MCF 10A (cell line): ENCODE measurements at regions not wholly inside any gene's neighbourhood (a gene's known extent, or its start where the extent isn't known, plus 50 kb on each side); places are given as distances from the start of the nearest gene placed in this dataset.

Experiments used
- BruUV-seq: library from RNA; stranded (reverse); fragments of 400-500 nt; replicated peaks from 2 replicates; lab custom pipeline; 2021; lab: Mats Ljungman, UMichigan
- CTCF ChIA-PET: fragments of 300-600 bp; sonication (Branson Sonifier 250); formaldehyde crosslinking; extraction: SDS; loops from one replicate; lab custom pipeline; 2021; ENCODE audit warnings: antibody characterized with exemption, inconsistent platforms; lab: Yijun Ruan, JAX
- POLR2A ChIA-PET: fragments of 300-600, 350-650 bp; sonication (Branson Sonifier 250); formaldehyde crosslinking; extraction: SDS; loops from one replicate; lab custom pipeline; 2020; ENCODE audit warnings: antibody characterized with exemption, inconsistent platforms; lab: Yijun Ruan, JAX
- DNase-seq: peaks from one replicate; pipeline ENCODE4 v3.0.0-alpha.2; 2018; ENCODE audit not compliant: unreplicated experiment
- H3K27ac Mint-ChIP-seq: one replicate; pipeline ENCODE4 v1.8.0; 2022; ENCODE audit warnings: mild to moderate bottlenecking, low read depth, mixed read lengths; ENCODE audit not compliant: unreplicated experiment
- H3K27me3 Mint-ChIP-seq: one replicate; pipeline ENCODE4 v1.8.0; 2022; ENCODE audit warnings: mixed read lengths; ENCODE audit not compliant: insufficient read depth, unreplicated experiment
- H3K36me3 Mint-ChIP-seq: one replicate; pipeline ENCODE4 v1.8.0; 2022; ENCODE audit warnings: mild to moderate bottlenecking, moderate library complexity, mixed read lengths; ENCODE audit not compliant: insufficient read depth, unreplicated experiment
- H3K4me1 Mint-ChIP-seq: one replicate; pipeline ENCODE4 v1.8.0; 2022; ENCODE audit warnings: mixed read lengths; ENCODE audit not compliant: insufficient read depth, unreplicated experiment
- H3K4me3 Mint-ChIP-seq: one replicate; pipeline ENCODE4 v1.8.0; 2022; ENCODE audit warnings: mild to moderate bottlenecking, moderate library complexity, mixed read lengths; ENCODE audit not compliant: unreplicated experiment
- H3K9me3 Mint-ChIP-seq: one replicate; pipeline ENCODE4 v1.8.0; 2022; ENCODE audit warnings: mixed read lengths; ENCODE audit not compliant: unreplicated experiment
- CTCF ChIP-seq: fragments of 200-600 bp; IDR thresholded peaks from one replicate; pipeline ENCODE4 v1.8.0; 2022; ENCODE audit warnings: antibody characterized with exemption, mild to moderate bottlenecking; ENCODE audit not compliant: unreplicated experiment
- intact Hi-C: fragments of 100-400 bp; cut with micrococcal nuclease; formaldehyde crosslinking; loops from 2 replicates; pipeline ENCODE4 v1.14.1; 2022

- POLR2A ChIA-PET = no interaction called here
- CTCF ChIA-PET = interaction anchor here (0.6 to 1.0 kb wide), 2 partner anchors 21 to 44 kb away, joined by 3 to 4 read pairs; no protein-coding TSS in a partner anchor
- no peak for TF ChIP-seq CTCF
- Mint-ChIP-seq H3K4me1 (no peaks in the 10 kb centered on the region), H3K4me3 (no peak overlapping the region), H3K27ac (no peak overlapping the region), H3K27me3 (peaks cover 31% of the 10 kb centered on the region), H3K36me3 (no peaks in the 10 kb centered on the region), H3K9me3 (no peaks in the 10 kb centered on the region)
- peak; percentile 39 for DNase-seq
- intact Hi-C loops = no loop called here
- BruUV-seq = no TSS peak
Measured at GRCh38 chr11:45450189-45450588, 164.0 kb upstream of the SYT13 start.

GRCh38 chr11:45449036-45449601 lies 163.0 kb upstream of the SYT13 start:
- Mint-ChIP-seq H3K36me3 (no peaks in the 10 kb centered on the region), H3K27me3 (peaks cover 28% of the 10 kb centered on the region), H3K4me3 (no peak overlapping the region), H3K27ac (no peak overlapping the region), H3K4me1 (no peaks in the 10 kb centered on the region), H3K9me3 (no peaks in the 10 kb centered on the region)
- ChIA-PET CTCF (no interaction called here), POLR2A (no interaction called here)
- DNase-seq = no peak
- BruUV-seq = no TSS peak
- no peak for TF ChIP-seq CTCF
- intact Hi-C loops = no loop called here

GRCh38 chr11:45448561-45448960 lies 162.4 kb upstream of the SYT13 start:
- BruUV-seq = no TSS peak
- POLR2A ChIA-PET = no interaction called here
- no peak for TF ChIP-seq CTCF
- CTCF ChIA-PET = no interaction called here
- H3K9me3 Mint-ChIP-seq = no peaks in the 10 kb centered on the region
- no peaks in the 10 kb centered on the region for H3K4me1 Mint-ChIP-seq
- intact Hi-C loops = no loop called here
- no peak for DNase-seq
- H3K4me3 Mint-ChIP-seq = no peak overlapping the region
- peaks cover 28% of the 10 kb centered on the region for H3K27me3 Mint-ChIP-seq
- no peaks in the 10 kb centered on the region for H3K36me3 Mint-ChIP-seq
- H3K27ac Mint-ChIP-seq = no peak overlapping the region

GRCh38 chr11:45446998-45447397 lies 160.9 kb upstream of the SYT13 start:
- peaks cover 28% of the 10 kb centered on the region for H3K27me3 Mint-ChIP-seq
- no TSS peak for BruUV-seq
- CTCF ChIA-PET = interaction anchor here (0.9 kb wide), 1 partner anchor 139 kb away, joined by 5 read pairs; no protein-coding TSS in a partner anchor

More at GRCh38 chr11:45446998-45447397, 160.9 kb upstream of the SYT13 start:
- intact Hi-C loops = no loop called here
- Mint-ChIP-seq H3K4me3 (no peak overlapping the region), H3K36me3 (no peaks in the 10 kb centered on the region), H3K4me1 (no peaks in the 10 kb centered on the region), H3K27ac (no peak overlapping the region), H3K9me3 (no peaks in the 10 kb centered on the region)
- POLR2A ChIA-PET = no interaction called here
- no peak for TF ChIP-seq CTCF
- no peak for DNase-seq
